A673 (cell line): ENCODE measurements at regions not wholly inside any gene's neighbourhood (a gene's known extent, or its start where the extent isn't known, plus 50 kb on each side); places are given as distances from the start of the nearest gene placed in this dataset.

Source experiments
- BruUV-seq: library from RNA; stranded (reverse); fragments of 400-500 nt; replicated peaks from 2 replicates; lab custom pipeline; 2021; lab: Mats Ljungman, UMichigan
- CTCF ChIA-PET: fragments of 300-600 bp; sonication (Branson Sonifier 250); formaldehyde crosslinking; loops from one replicate; lab custom pipeline; 2022; ENCODE audit warnings: antibody characterized with exemption; lab: Charles Lee
- POLR2A ChIA-PET: fragments of 300-600 bp; sonication (Branson Sonifier 250); formaldehyde crosslinking; loops from one replicate; lab custom pipeline; 2022; ENCODE audit warnings: antibody characterized with exemption; ENCODE audit not compliant: low non-redundant PET; lab: Charles Lee
- DNase-seq: peaks from one replicate; pipeline ENCODE4 v3.0.0-alpha.2; 2015; ENCODE audit warnings: low spot score
- H3K27ac ChIP-seq: fragments of 200-600 bp; sonication (generic); 2 replicates; pipeline ENCODE4 v1.5.1; 2016; ENCODE audit warnings: mixed run types, low read depth, mild to moderate bottlenecking, mixed read lengths, antibody characterized with exemption, low read length; ENCODE audit not compliant: poor library complexity, severe bottlenecking
- H3K27me3 ChIP-seq: fragments of 200-600 bp; sonication (generic); replicated peaks from 2 replicates; pipeline ENCODE4 v1.6.1; 2017; ENCODE audit warnings: mixed run types, low read depth, mild to moderate bottlenecking, mixed read lengths, antibody characterized with exemption, low read length; ENCODE audit not compliant: insufficient read depth, poor library complexity
- H3K36me3 ChIP-seq: fragments of 200-600 bp; sonication (generic); 2 replicates; pipeline ENCODE4 v1.6.1; 2016; ENCODE audit warnings: mixed run types, mild to moderate bottlenecking, mixed read lengths, antibody characterized with exemption, low read length; ENCODE audit not compliant: insufficient read depth, poor library complexity, severe bottlenecking
- H3K4me1 ChIP-seq: fragments of 200-600 bp; sonication (generic); 2 replicates; pipeline ENCODE4 v1.6.1; 2017; ENCODE audit warnings: mixed run types, mild to moderate bottlenecking, mixed read lengths, antibody characterized with exemption, low read length; ENCODE audit not compliant: insufficient read depth, poor library complexity, severe bottlenecking
- H3K4me3 ChIP-seq: fragments of 200-600 bp; sonication (generic); 2 replicates; pipeline ENCODE4 v1.5.1; 2016; ENCODE audit warnings: low read depth, mixed run types, mild to moderate bottlenecking, mixed read lengths, low read length; ENCODE audit not compliant: poor library complexity, severe bottlenecking
- H3K9me3 ChIP-seq: fragments of 200-600 bp; sonication (generic); 2 replicates; pipeline ENCODE4 v1.6.1; 2016; ENCODE audit warnings: mixed run types, low read depth, mild to moderate bottlenecking, mixed read lengths, antibody characterized with exemption, low read length; ENCODE audit not compliant: poor library complexity, severe bottlenecking
- CTCF ChIP-seq: fragments of 300-800, 200-600 bp; sonication (generic); conservative IDR thresholded peaks from 2 replicates; pipeline ENCODE4 v1.5.1; 2017; ENCODE audit warnings: low read depth, mild to moderate bottlenecking, antibody characterized with exemption, low read length, moderate library complexity, mixed read lengths
- EZH2 ChIP-seq: fragments of 200-600 bp; sonication (generic); IDR thresholded peaks from 2 replicates; pipeline ENCODE4 v1.6.1; 2017; ENCODE audit warnings: borderline replicate concordance, low read depth, mild to moderate bottlenecking, mixed read lengths, antibody characterized with exemption, low read length; ENCODE audit not compliant: poor library complexity, severe bottlenecking
- intact Hi-C: fragments of 100-400 bp; cut with micrococcal nuclease; formaldehyde crosslinking; loops from one replicate; pipeline ENCODE4 v1.10.0; 2022; ENCODE audit not compliant: unreplicated experiment

GRCh38 chr6:168902075-168902474 lies 351.6 kb downstream of the THBS2 start:
- H3K4me1 ChIP-seq: no peaks in the 10 kb centered on the region
- no peak overlapping the region for H3K27ac ChIP-seq
- no peak overlapping the region for H3K4me3 ChIP-seq
- no peaks in the 10 kb centered on the region for H3K27me3 ChIP-seq
- no TSS peak for BruUV-seq
- DNase-seq: no peak
- intact Hi-C loops: no loop called here
- no peaks in the 10 kb centered on the region for H3K9me3 ChIP-seq
- POLR2A ChIA-PET: no interaction called here
- H3K36me3 ChIP-seq: no peaks in the 10 kb centered on the region
- TF ChIP-seq EZH2: no peak
- no peak for TF ChIP-seq CTCF
- CTCF ChIA-PET: no interaction called here

- H3K27ac ChIP-seq: no peak overlapping the region
- H3K4me1 ChIP-seq: no peaks in the 10 kb centered on the region
- H3K27me3 ChIP-seq: no peaks in the 10 kb centered on the region
- no peaks in the 10 kb centered on the region for H3K9me3 ChIP-seq
- no peak overlapping the region for H3K4me3 ChIP-seq
- DNase-seq: no peak
- ChIA-PET CTCF (no interaction called here), POLR2A (no interaction called here)
- intact Hi-C loops: no loop called here
- no peak for TF ChIP-seq EZH2
- TF ChIP-seq CTCF: no peak
- no peaks in the 10 kb centered on the region for H3K36me3 ChIP-seq
- no TSS peak for BruUV-seq
Measured at GRCh38 chr6:168901076-168901475, 352.6 kb downstream of the THBS2 start.

DNA sequence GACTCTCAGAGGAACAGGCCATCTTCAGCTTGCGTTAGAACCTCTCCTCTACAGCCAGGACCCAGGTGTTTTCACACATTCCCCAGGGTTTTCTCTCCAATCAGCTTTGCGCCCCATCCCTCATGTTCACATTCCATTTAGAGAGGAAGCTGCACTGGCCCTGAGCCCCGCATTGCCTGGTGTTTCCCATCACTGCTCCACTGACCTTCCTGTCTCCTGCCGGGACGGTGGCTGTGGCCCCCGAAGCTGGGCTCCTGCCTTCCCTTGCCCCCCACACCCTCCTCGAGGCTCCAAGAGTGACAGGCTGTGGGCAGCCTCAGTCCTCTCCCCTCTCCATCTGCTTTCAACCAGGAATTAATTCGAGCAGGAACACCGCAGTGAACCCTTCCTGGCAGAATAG lies 357.3 kb downstream of the THBS2 start:
- CTCF ChIA-PET: interaction anchor here (0.5 kb wide), 1 partner anchor 353 kb away, joined by 4 read pairs; no protein-coding TSS in a partner anchor

More for the DNA sequence above, 357.3 kb downstream of the THBS2 start:
- peaks cover 12% of the 10 kb centered on the region for H3K27me3 ChIP-seq
- TF ChIP-seq EZH2 (no peak), CTCF (no peak)
- DNase-seq: no peak
- H3K9me3 ChIP-seq: no peaks in the 10 kb centered on the region
- no peak overlapping the region for H3K27ac ChIP-seq
- H3K4me3 ChIP-seq: no peak overlapping the region
- no peaks in the 10 kb centered on the region for H3K4me1 ChIP-seq
- BruUV-seq: no TSS peak
- intact Hi-C loops: loop anchor here (5.0 to 10.0 kb wide), 2 partner anchors 758 to 1621 kb away; no protein-coding TSS in a partner anchor
- H3K36me3 ChIP-seq: no peaks in the 10 kb centered on the region
- POLR2A ChIA-PET: no interaction called here
